ENCODE measurements at regions not wholly inside any gene's neighbourhood (a gene's known extent, or its start where the extent isn't known, plus 50 kb on each side); places are given as distances from the start of the nearest gene placed in this dataset.

- TF ChIP-seq CTCF (IDR thresholded peaks at IDR 0.05; ENCODE audit: unreplicated experiment): no peak
- no peaks in the 10 kb centered on the region for H3K4me1 Mint-ChIP-seq
Measured at GRCh38 chr16:66294507-66294906, 72.0 kb upstream of the CDH5 start.

GRCh38 chr16:66293932-66294331 is 72.6 kb upstream of the CDH5 start:
- Mint-ChIP-seq H3K27ac (no peak overlapping the region), H3K4me3 (no peak overlapping the region), H3K27me3 (ENCODE audit: low read depth) (peaks cover 21% of the 10 kb centered on the region), H3K36me3 (no peaks in the 10 kb centered on the region), H3K4me1 (no peaks in the 10 kb centered on the region), H3K9me3 (peaks cover 2% of the 10 kb centered on the region)
- TF ChIP-seq CTCF (IDR thresholded peaks at IDR 0.05; ENCODE audit: unreplicated experiment): no peak
- DNase-seq (ENCODE audit: low spot score in 2 of 2, unreplicated experiment in 2 of 2): peak in 1 of 2 experiments; percentile 20

More at GRCh38 chr16:66294507-66294906, 72.0 kb upstream of the CDH5 start:
- H3K9me3 Mint-ChIP-seq: peaks cover 7% of the 10 kb centered on the region
- no peak overlapping the region for H3K4me3 Mint-ChIP-seq
- no peaks in the 10 kb centered on the region for H3K36me3 Mint-ChIP-seq
- H3K27me3 Mint-ChIP-seq (ENCODE audit: low read depth): peaks cover 21% of the 10 kb centered on the region
- H3K27ac Mint-ChIP-seq: no peak overlapping the region
- no peak for DNase-seq (ENCODE audit: low spot score in 2 of 2, unreplicated experiment in 2 of 2)

GRCh38 chr16:66293207-66293735 is 73.2 kb upstream of the CDH5 start:
- Mint-ChIP-seq H3K27ac (no peak overlapping the region), H3K4me3 (no peak overlapping the region), H3K4me1 (no peaks in the 10 kb centered on the region), H3K36me3 (no peaks in the 10 kb centered on the region), H3K27me3 (ENCODE audit: low read depth) (peaks cover 21% of the 10 kb centered on the region), H3K9me3 (no peaks in the 10 kb centered on the region)
- peak in 1 of 2 experiments; percentile 14 for DNase-seq (ENCODE audit: low spot score in 2 of 2, unreplicated experiment in 2 of 2)
- TF ChIP-seq CTCF (IDR thresholded peaks at IDR 0.05; ENCODE audit: unreplicated experiment): no peak

- H3K9me3 Mint-ChIP-seq: no peaks in the 10 kb centered on the region
- H3K36me3 Mint-ChIP-seq: no peaks in the 10 kb centered on the region
- H3K4me3 Mint-ChIP-seq: no peak overlapping the region
- peaks cover 21% of the 10 kb centered on the region for H3K27me3 Mint-ChIP-seq (ENCODE audit: low read depth)
- no peak for TF ChIP-seq CTCF (IDR thresholded peaks at IDR 0.05; ENCODE audit: unreplicated experiment)
- DNase-seq (ENCODE audit: low spot score in 2 of 2, unreplicated experiment in 2 of 2): peak in 1 of 2 experiments; percentile 33
- no peaks in the 10 kb centered on the region for H3K4me1 Mint-ChIP-seq
- H3K27ac Mint-ChIP-seq: no peak overlapping the region
Measured at GRCh38 chr16:66292241-66292935, 74.1 kb upstream of the CDH5 start.

- no peak for TF ChIP-seq CTCF (IDR thresholded peaks at IDR 0.05; ENCODE audit: unreplicated experiment)
- Mint-ChIP-seq H3K9me3 (no peaks in the 10 kb centered on the region), H3K27me3 (ENCODE audit: low read depth) (peaks cover 21% of the 10 kb centered on the region), H3K27ac (no peak overlapping the region), H3K36me3 (no peaks in the 10 kb centered on the region), H3K4me3 (no peak overlapping the region), H3K4me1 (no peaks in the 10 kb centered on the region)
- DNase-seq (ENCODE audit: low spot score in 2 of 2, unreplicated experiment in 2 of 2): peak in 1 of 2 experiments; percentile 17
Measured at GRCh38 chr16:66291833-66292232, 74.7 kb upstream of the CDH5 start.

Data from mesothelial cell of epicardium (in vitro differentiated cells).